ENCODE measurements at regions not wholly inside any gene's neighbourhood (a gene's known extent, or its start where the extent isn't known, plus 50 kb on each side); places are given as distances from the start of the nearest gene placed in this dataset.
"Not testable (repeated sequence)": the region's sequence is repeated elsewhere in the genome, so short reads cannot be mapped to it uniquely, and the experiment has no call there.

DNA sequence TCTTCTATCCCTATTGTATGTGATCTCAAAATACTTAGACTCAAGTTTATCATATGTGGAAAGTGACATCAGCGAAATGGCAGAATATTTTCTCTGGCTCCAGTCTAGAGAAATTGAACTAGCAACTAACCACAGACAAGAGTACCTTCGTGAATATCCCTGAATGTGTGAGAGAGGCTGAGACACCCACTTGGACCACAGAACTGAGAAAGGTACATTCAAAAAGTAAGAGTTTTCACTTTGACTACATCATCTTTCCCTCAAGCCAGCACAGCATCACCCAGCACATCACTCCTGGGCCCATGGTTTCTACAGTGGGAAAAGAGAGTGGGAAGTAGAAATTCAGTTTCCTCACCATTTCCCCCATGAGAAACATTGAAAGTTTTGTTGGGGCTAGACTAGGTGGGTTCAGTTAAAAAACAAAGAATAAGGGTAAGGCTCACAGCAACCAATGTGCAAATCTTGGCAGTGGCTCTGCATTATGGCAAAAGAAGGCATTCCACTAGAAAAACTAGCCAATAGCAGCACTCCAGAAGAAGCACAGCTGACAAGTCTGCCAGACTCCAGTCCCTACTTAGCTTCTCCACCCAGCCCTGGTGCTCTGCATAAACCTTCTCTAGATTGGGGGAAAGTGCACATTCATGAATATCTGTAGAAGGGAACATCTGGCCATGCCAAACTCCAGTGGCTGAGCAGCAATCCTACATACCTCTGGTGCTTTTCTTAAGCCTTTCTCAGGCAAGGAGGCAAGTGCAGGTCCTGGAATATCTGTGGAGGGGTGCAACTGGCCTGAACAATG lies 225.6 kb upstream of the VLDLR start:
- H3K36me3 ChIP-seq (ENCODE audit: control insufficient read depth, insufficient read depth, low read length) = no peaks in the 10 kb centered on the region
- TF ChIP-seq, protein P1, sequence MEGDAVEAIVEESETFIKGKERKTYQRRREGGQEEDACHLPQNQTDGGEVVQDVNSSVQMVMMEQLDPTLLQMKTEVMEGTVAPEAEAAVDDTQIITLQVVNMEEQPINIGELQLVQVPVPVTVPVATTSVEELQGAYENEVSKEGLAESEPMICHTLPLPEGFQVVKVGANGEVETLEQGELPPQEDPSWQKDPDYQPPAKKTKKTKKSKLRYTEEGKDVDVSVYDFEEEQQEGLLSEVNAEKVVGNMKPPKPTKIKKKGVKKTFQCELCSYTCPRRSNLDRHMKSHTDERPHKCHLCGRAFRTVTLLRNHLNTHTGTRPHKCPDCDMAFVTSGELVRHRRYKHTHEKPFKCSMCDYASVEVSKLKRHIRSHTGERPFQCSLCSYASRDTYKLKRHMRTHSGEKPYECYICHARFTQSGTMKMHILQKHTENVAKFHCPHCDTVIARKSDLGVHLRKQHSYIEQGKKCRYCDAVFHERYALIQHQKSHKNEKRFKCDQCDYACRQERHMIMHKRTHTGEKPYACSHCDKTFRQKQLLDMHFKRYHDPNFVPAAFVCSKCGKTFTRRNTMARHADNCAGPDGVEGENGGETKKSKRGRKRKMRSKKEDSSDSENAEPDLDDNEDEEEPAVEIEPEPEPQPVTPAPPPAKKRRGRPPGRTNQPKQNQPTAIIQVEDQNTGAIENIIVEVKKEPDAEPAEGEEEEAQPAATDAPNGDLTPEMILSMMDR (IDR thresholded peaks at IDR 0.05; ENCODE audit: insufficient read depth, low read depth, low read length) = no peak
- H3K4me3 ChIP-seq (ENCODE audit: low read depth, low read length) = no peak overlapping the region
- CTCF ChIA-PET = no interaction called here
- POLR2A ChIA-PET = no interaction called here
- 0 out of 2 replicates have a peak, but pooled peaks cover 2% of the 10 kb centered on the region for H3K27me3 ChIP-seq (ENCODE audit: control insufficient read depth, insufficient read depth, low read length)
- no peak for DNase-seq (ENCODE audit: low read depth)

DNA sequence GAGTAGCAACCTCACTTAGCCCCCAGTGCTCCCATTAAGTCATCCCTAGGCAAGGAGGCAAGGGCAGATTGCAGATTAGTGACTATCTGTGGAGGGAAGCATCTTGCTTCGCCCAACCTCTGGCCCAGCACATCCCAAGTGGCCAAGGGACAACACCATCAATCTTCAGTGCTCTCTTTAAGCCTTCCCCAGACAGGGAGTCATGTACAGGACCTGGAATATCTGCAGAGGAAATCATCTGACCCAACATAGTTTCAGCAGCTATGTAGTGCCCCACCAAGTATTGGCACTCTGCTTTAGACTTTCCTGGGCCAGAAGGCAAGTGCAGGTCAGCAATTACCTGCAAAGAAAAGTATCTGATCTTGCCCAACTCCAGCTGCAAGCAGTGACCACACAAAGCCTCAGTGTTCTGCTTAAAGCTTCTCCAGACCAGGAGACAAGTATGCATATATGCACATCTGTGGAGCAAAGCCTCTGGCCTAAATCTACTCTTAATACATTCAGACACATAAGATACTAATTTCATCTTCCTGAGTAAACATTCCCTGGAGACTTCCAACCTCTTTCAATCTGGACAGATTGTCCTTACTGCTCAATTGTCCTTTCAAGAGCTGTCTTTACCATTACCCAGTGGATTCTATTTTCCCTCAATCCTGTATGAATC lies 224.8 kb upstream of the VLDLR start:
- CTCF ChIA-PET = interaction anchor here (0.7 kb wide), 1 partner anchor 14 kb away, joined by 3 read pairs; no protein-coding TSS in a partner anchor
- no peak for DNase-seq (ENCODE audit: low read depth)
- no peak overlapping the region for H3K4me3 ChIP-seq (ENCODE audit: low read depth, low read length)
- TF ChIP-seq, protein P1 (IDR thresholded peaks at IDR 0.05; ENCODE audit: insufficient read depth, low read depth, low read length) = no peak
- H3K36me3 ChIP-seq (ENCODE audit: control insufficient read depth, insufficient read depth, low read length) = no peaks in the 10 kb centered on the region
- POLR2A ChIA-PET = no interaction called here
- 0 out of 2 replicates have a peak, but pooled peaks cover 2% of the 10 kb centered on the region for H3K27me3 ChIP-seq (ENCODE audit: control insufficient read depth, insufficient read depth, low read length)

DNA sequence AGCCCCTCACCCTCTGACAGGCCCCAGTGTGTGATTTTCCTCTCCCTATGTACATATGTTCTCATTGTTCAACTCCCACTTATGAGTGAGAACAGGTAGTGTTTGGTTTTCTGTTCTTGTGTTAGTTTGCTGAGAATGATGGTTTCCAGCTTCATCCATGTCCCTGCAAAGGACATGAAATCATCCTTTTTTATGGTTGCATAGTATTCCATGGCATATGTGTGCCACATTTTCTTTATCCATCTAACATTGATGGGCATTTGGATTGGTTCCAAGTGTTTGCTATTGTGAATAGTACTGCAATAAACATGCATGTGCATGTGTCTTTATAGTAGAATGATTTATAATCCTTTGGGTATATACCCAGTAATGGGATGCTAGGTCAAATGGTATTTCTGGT lies 223.7 kb upstream of the VLDLR start:
- H3K4me3 ChIP-seq (ENCODE audit: low read depth, low read length); CTCF ChIA-PET; DNase-seq (ENCODE audit: low read depth); H3K27me3 ChIP-seq (ENCODE audit: control insufficient read depth, insufficient read depth, low read length); POLR2A ChIA-PET; H3K36me3 ChIP-seq (ENCODE audit: control insufficient read depth, insufficient read depth, low read length): not testable (repeated sequence)

DNA sequence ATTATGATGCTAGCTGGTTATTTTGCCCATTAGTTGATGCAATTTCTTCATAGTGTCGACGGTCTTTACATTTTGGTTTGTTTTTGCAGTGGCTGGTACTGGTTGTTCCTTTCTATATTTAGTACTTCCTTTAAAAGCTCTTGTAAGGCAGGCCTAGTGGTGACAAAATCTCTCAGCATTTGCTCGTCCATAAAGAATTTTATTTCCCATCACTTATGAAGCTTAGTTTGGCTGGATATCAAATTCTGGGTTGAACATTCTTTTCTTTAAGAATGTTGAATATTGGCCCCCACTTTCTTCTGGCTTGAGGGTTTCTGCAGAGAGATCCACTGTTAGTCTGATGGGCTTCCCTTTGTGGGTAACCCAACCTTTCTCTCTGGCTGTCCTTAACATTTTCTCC lies 219.8 kb upstream of the VLDLR start:
- CTCF ChIA-PET; H3K4me3 ChIP-seq (ENCODE audit: low read depth, low read length); DNase-seq (ENCODE audit: low read depth); H3K36me3 ChIP-seq (ENCODE audit: control insufficient read depth, insufficient read depth, low read length); H3K27me3 ChIP-seq (ENCODE audit: control insufficient read depth, insufficient read depth, low read length): not testable (repeated sequence)
- POLR2A ChIA-PET = interaction anchor here (0.6 kb wide), 1 partner anchor 634 kb away, joined by 3 read pairs; no protein-coding TSS in a partner anchor

DNA sequence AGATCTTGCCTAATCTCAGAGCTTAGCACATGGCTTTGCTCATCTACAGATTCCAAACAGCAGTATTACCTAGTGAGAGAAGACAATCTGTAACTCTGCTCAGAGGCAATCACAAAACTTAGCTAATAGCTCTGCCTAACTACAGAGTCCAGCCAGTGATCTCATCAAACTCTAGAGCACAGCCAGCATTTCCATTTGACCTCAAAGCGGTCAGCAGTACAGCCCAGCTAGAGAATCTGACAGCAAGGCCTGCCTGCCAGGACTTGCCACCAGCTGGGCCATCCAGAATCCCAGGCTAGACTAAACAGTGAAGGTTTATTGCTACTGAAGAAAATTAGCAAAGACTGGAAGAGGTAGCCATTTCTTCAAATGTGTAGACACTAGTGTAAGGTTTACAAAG lies 217.9 kb upstream of the VLDLR start:
- no peak for DNase-seq (ENCODE audit: low read depth)
- ChIA-PET POLR2A (no interaction called here), CTCF (interaction anchor here (0.6 kb wide), 2 partner anchors 68 to 175 kb away, joined by 3 read pairs; no protein-coding TSS in a partner anchor)

DNA sequence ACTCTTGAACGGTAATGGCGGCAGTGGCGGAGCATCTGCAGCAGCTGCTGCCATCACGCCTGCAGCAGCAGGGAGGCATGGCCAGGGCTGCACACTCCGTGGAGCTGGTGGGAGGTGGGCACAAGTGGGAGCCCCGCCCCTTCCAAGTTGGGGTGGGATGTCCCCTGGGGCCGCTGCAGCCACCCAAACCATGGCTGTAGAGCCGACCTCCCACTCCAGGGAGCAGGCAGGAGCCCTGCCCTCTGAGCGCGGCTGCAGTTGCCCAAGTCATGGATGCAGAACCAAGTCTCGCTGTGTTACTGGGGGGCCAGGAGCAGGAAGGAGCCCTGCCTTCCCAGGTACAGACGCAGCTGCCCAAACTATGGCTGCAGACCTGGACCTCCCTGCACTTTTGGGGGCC lies 215.3 kb upstream of the VLDLR start:
- POLR2A ChIA-PET = no interaction called here
- H3K36me3 ChIP-seq (ENCODE audit: control insufficient read depth, insufficient read depth, low read length) = no peaks in the 10 kb centered on the region
- TF ChIP-seq, protein P1 (IDR thresholded peaks at IDR 0.05; ENCODE audit: insufficient read depth, low read depth, low read length) = no peak
- no peak overlapping the region for H3K4me3 ChIP-seq (ENCODE audit: low read depth, low read length)
- no peaks in the 10 kb centered on the region; the same call in 1 of the 2 replicates for H3K27me3 ChIP-seq (ENCODE audit: control insufficient read depth, insufficient read depth, low read length)
- DNase-seq (ENCODE audit: low read depth) = no peak
- CTCF ChIA-PET = no interaction called here

More for the DNA sequence above, 217.9 kb upstream of the VLDLR start:
- Histone ChIP-seq H3K36me3 (ENCODE audit: control insufficient read depth, insufficient read depth, low read length) (no peaks in the 10 kb centered on the region), H3K27me3 (ENCODE audit: control insufficient read depth, insufficient read depth, low read length) (no peaks in the 10 kb centered on the region; the same call in 1 of the 2 replicates), H3K4me3 (ENCODE audit: low read depth, low read length) (no peak overlapping the region)
- TF ChIP-seq, protein P1 (IDR thresholded peaks at IDR 0.05; ENCODE audit: insufficient read depth, low read depth, low read length) = no peak
